HFFc6 (cell line): ENCODE measurements at regions not wholly inside any gene's neighbourhood (a gene's known extent, or its start where the extent isn't known, plus 50 kb on each side); places are given as distances from the start of the nearest gene placed in this dataset.

Experiments used
- DNase-seq: peaks from one replicate; pipeline ENCODE4 v3.0.0-alpha.2; 2018
- H3K27ac Mint-ChIP-seq: 2 replicates; pipeline ENCODE4 v1.8.0; 2020; ENCODE audit warnings: mild to moderate bottlenecking, mixed read lengths
- H3K27me3 Mint-ChIP-seq: 2 replicates; pipeline ENCODE4 v1.8.0; 2021; ENCODE audit warnings: mild to moderate bottlenecking, moderate library complexity, mixed read lengths; ENCODE audit not compliant: insufficient read depth
- H3K36me3 Mint-ChIP-seq: 2 replicates; pipeline ENCODE4 v1.8.0; 2021; ENCODE audit warnings: low read depth, mixed read lengths
- H3K4me1 Mint-ChIP-seq: 2 replicates; pipeline ENCODE4 v1.8.0; 2020; ENCODE audit warnings: low read depth, mixed read lengths
- H3K4me3 Mint-ChIP-seq: 2 replicates; pipeline ENCODE4 v1.8.0; 2020; ENCODE audit warnings: mild to moderate bottlenecking, moderate library complexity, mixed read lengths
- H3K9me3 Mint-ChIP-seq: 2 replicates; pipeline ENCODE4 v1.8.0; 2020; ENCODE audit warnings: mild to moderate bottlenecking, mixed read lengths
- CTCF ChIP-seq: fragments of 200-600 bp; sonication (generic); IDR thresholded peaks from 2 replicates; pipeline ENCODE4 v1.5.0; 2021; ENCODE audit warnings: antibody characterized with exemption, mild to moderate bottlenecking

- Mint-ChIP-seq H3K9me3 (peaks cover 31% of the 10 kb centered on the region), H3K27me3 (no peaks in the 10 kb centered on the region), H3K4me1 (no peaks in the 10 kb centered on the region), H3K36me3 (no peaks in the 10 kb centered on the region), H3K27ac (no peak overlapping the region), H3K4me3 (no peak overlapping the region)
- DNase-seq = no peak
- TF ChIP-seq CTCF = no peak
These were observed 1247.6 kb downstream of the PCDH17 start for GRCh38 chr13:58879114-58879513.

GRCh38 chr13:58882516-58882915 is 1251.0 kb downstream of the PCDH17 start:
- TF ChIP-seq CTCF = no peak
- H3K4me3 Mint-ChIP-seq = no peak overlapping the region
- H3K4me1 Mint-ChIP-seq = no peaks in the 10 kb centered on the region
- H3K27me3 Mint-ChIP-seq = no peaks in the 10 kb centered on the region
- no peak for DNase-seq
- no peak overlapping the region for H3K27ac Mint-ChIP-seq
- no peaks in the 10 kb centered on the region for H3K36me3 Mint-ChIP-seq
- H3K9me3 Mint-ChIP-seq = peaks cover 27% of the 10 kb centered on the region

- peaks cover 27% of the 10 kb centered on the region for H3K9me3 Mint-ChIP-seq
- TF ChIP-seq CTCF = no peak
- H3K4me1 Mint-ChIP-seq = no peaks in the 10 kb centered on the region
- H3K27ac Mint-ChIP-seq = no peak overlapping the region
- H3K27me3 Mint-ChIP-seq = no peaks in the 10 kb centered on the region
- H3K36me3 Mint-ChIP-seq = no peaks in the 10 kb centered on the region
- H3K4me3 Mint-ChIP-seq = no peak overlapping the region
- DNase-seq = no peak
These were observed 1251.9 kb downstream of the PCDH17 start for GRCh38 chr13:58883405-58883804.

GRCh38 chr13:58884353-58885209 is 1253.0 kb downstream of the PCDH17 start:
- H3K4me3 Mint-ChIP-seq = no peak overlapping the region
- H3K4me1 Mint-ChIP-seq = no peaks in the 10 kb centered on the region
- H3K27me3 Mint-ChIP-seq = no peaks in the 10 kb centered on the region
- no peak for TF ChIP-seq CTCF
- no peak for DNase-seq
- no peaks in the 10 kb centered on the region for H3K36me3 Mint-ChIP-seq
- H3K9me3 Mint-ChIP-seq = peaks cover 23% of the 10 kb centered on the region
- no peak overlapping the region for H3K27ac Mint-ChIP-seq

GRCh38 chr13:58889474-58889873 is 1257.9 kb downstream of the PCDH17 start:
- DNase-seq = no peak
- Mint-ChIP-seq H3K9me3 (peaks cover 11% of the 10 kb centered on the region), H3K27ac (no peak overlapping the region), H3K27me3 (no peaks in the 10 kb centered on the region), H3K4me1 (no peaks in the 10 kb centered on the region), H3K36me3 (no peaks in the 10 kb centered on the region), H3K4me3 (no peak overlapping the region)
- TF ChIP-seq CTCF = no peak
